ENCODE measurements at regions not wholly inside any gene's neighbourhood (a gene's known extent, or its start where the extent isn't known, plus 50 kb on each side); places are given as distances from the start of the nearest gene placed in this dataset.

DNA sequence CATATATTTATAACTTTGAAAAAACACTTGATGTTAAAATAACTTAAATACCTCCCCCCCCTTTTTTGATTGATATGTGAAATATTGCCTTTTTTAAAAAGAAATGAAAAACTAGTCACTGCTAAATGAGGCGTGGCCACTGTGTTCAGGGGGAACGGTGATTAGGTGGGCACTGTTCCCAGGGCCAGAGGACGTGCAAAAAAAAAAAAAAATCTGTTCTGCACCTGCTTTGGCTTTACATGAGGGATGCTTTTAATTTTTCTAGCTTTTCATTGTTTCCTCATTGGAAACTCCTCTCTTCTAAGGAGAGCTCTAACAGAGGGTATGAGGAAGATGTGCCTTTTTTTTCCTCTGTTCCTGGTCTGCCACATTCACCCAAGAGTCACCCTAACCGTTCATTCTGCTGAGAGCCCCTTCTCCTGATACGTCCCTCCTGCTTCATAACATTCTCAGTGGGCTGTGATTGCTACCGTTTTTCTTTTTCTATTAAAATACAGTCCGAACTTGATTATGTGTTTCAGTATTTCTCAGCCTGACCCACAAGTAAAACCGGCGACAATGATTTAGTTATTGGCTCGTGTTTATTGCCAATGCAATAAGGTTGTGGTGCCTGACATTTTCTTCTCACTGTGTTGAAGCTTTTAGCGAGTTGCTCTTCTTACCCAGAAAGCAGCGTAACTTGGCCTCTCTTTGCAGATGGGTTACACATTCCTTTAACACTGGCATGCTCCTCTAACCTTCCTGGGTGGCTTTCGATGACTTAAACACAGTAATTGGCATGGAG, 64.8 kb upstream of the ZNF536 start:
- TF ChIP-seq EZH2 (IDR thresholded peaks at IDR 0.05; ENCODE audit: borderline replicate concordance, low read length) = no peak
- TF ChIP-seq, protein P1, sequence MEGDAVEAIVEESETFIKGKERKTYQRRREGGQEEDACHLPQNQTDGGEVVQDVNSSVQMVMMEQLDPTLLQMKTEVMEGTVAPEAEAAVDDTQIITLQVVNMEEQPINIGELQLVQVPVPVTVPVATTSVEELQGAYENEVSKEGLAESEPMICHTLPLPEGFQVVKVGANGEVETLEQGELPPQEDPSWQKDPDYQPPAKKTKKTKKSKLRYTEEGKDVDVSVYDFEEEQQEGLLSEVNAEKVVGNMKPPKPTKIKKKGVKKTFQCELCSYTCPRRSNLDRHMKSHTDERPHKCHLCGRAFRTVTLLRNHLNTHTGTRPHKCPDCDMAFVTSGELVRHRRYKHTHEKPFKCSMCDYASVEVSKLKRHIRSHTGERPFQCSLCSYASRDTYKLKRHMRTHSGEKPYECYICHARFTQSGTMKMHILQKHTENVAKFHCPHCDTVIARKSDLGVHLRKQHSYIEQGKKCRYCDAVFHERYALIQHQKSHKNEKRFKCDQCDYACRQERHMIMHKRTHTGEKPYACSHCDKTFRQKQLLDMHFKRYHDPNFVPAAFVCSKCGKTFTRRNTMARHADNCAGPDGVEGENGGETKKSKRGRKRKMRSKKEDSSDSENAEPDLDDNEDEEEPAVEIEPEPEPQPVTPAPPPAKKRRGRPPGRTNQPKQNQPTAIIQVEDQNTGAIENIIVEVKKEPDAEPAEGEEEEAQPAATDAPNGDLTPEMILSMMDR (conservative IDR thresholded peaks at IDR 0.05 in 1 of 2, IDR thresholded peaks at IDR 0.05 in 1 of 2; ENCODE audit: extremely low read depth in 1 of 2, insufficient read depth in 1 of 2, low read depth in 1 of 2, low read length in 2 of 2) = no peak
